GM21717 (cell line): ENCODE measurements at regions not wholly inside any gene's neighbourhood (a gene's known extent, or its start where the extent isn't known, plus 50 kb on each side); places are given as distances from the start of the nearest gene placed in this dataset.

Experiments used
- ATAC-seq: cut with Tn5 transposase; IDR thresholded peaks from one replicate; pipeline ENCODE4 v1.9.1; 2021; ENCODE audit warnings: mild to moderate bottlenecking, moderate library complexity; ENCODE audit not compliant: unreplicated experiment

GRCh38 chr18:47758000-47758399 is 172.5 kb downstream of the SMAD2 start:
- no peak for ATAC-seq

- no peak for ATAC-seq
Measured at GRCh38 chr18:47756364-47757016, 174.0 kb downstream of the SMAD2 start.

GRCh38 chr18:47755102-47755456 is 175.4 kb downstream of the SMAD2 start:
- no peak for ATAC-seq

GRCh38 chr18:47754311-47755101 is 176.0 kb downstream of the SMAD2 start:
- ATAC-seq = no peak

- no peak for ATAC-seq
Measured at GRCh38 chr18:47752796-47753645, 177.4 kb downstream of the SMAD2 start.

GRCh38 chr18:47750889-47751423 is 179.5 kb downstream of the SMAD2 start:
- no peak for ATAC-seq

- ATAC-seq = no peak
Measured at GRCh38 chr18:47749600-47749973, 180.9 kb downstream of the SMAD2 start.

GRCh38 chr18:47748847-47749599 is 181.4 kb downstream of the SMAD2 start:
- peak; percentile 83 for ATAC-seq

GRCh38 chr18:47748093-47748796 is 182.2 kb downstream of the SMAD2 start:
- ATAC-seq = no peak

GRCh38 chr18:47747260-47747795 is 183.1 kb downstream of the SMAD2 start:
- no peak for ATAC-seq

- ATAC-seq = no peak
Measured at GRCh38 chr18:47746615-47747014, 183.8 kb downstream of the SMAD2 start.

GRCh38 chr18:47745227-47745626 is 185.2 kb downstream of the SMAD2 start:
- no peak for ATAC-seq

- ATAC-seq = no peak
Measured at GRCh38 chr18:47737956-47738355, 192.5 kb downstream of the SMAD2 start.

- no peak for ATAC-seq
Measured at GRCh38 chr18:47737198-47737830, 193.1 kb downstream of the SMAD2 start.

GRCh38 chr18:47736376-47737140 is 193.9 kb downstream of the SMAD2 start:
- ATAC-seq = no peak

GRCh38 chr18:47735041-47735702 is 195.3 kb downstream of the SMAD2 start:
- no peak for ATAC-seq

GRCh38 chr18:47731276-47731675 is 199.2 kb downstream of the SMAD2 start:
- no peak for ATAC-seq

- ATAC-seq = no peak
Measured at GRCh38 chr18:47730795-47731194, 199.7 kb downstream of the SMAD2 start.
